Epithelial cell of esophagus (primary cell): ENCODE measurements at regions not wholly inside any gene's neighbourhood (a gene's known extent, or its start where the extent isn't known, plus 50 kb on each side); places are given as distances from the start of the nearest gene placed in this dataset.

Source experiments
- DNase-seq: peaks from one replicate; pipeline ENCODE4 v3.0.0; 2010; ENCODE audit warnings: low read depth
- H3K4me3 ChIP-seq: 2 replicates; pipeline ENCODE4 v1.5.1; 2011; ENCODE audit warnings: mild to moderate bottlenecking, low read length, control low read depth
- TF ChIP-seq, protein P1 (sequence below): IDR thresholded peaks from 2 replicates; pipeline ENCODE4 v1.5.1; 2011; ENCODE audit warnings: low read depth, mild to moderate bottlenecking, low read length, control low read depth, inconsistent platforms; ENCODE audit not compliant: insufficient read depth; ENCODE audit errors: missing control alignments

DNA sequence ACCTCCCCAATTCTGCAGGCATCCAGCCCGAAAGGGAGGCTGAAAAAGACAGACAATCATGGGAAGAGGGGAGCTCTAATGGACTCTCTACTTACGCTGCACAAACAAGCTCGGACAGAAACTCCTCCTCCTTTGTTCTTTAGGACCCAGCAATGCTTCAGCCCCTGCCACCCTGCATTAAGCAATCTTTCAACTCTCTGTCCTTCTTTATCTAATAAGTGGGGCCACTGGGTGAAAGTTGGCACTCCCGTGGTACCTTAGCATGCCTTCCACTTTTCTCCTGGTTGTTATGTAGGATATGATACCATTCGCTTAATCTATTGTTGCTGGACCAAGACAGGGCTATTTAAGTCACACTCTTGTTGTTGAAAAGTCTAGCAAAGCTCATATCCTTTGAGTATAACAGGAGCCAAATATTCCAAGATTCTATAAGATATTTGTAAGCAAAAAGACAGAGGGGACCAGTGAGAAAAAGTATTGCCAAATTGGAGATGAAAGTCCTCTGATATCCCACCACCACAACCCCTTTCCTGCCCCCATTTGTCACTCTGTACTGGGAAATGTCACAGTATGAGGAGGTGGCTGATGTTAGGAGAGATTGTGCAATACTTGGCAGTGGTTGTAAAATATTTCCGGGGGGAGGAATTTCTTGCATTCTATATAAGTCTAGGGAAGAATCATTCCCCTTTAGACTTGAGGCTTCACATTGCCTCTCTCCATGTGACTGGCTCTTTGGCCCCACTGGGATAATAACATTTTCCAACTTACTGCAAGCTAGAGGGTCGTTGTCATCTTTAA lies 137.3 kb upstream of the GJB5 start:
- DNase-seq, result no peak
- TF ChIP-seq, protein P1, sequence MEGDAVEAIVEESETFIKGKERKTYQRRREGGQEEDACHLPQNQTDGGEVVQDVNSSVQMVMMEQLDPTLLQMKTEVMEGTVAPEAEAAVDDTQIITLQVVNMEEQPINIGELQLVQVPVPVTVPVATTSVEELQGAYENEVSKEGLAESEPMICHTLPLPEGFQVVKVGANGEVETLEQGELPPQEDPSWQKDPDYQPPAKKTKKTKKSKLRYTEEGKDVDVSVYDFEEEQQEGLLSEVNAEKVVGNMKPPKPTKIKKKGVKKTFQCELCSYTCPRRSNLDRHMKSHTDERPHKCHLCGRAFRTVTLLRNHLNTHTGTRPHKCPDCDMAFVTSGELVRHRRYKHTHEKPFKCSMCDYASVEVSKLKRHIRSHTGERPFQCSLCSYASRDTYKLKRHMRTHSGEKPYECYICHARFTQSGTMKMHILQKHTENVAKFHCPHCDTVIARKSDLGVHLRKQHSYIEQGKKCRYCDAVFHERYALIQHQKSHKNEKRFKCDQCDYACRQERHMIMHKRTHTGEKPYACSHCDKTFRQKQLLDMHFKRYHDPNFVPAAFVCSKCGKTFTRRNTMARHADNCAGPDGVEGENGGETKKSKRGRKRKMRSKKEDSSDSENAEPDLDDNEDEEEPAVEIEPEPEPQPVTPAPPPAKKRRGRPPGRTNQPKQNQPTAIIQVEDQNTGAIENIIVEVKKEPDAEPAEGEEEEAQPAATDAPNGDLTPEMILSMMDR, result no peak
- H3K4me3 ChIP-seq, result no peak overlapping the region

DNA sequence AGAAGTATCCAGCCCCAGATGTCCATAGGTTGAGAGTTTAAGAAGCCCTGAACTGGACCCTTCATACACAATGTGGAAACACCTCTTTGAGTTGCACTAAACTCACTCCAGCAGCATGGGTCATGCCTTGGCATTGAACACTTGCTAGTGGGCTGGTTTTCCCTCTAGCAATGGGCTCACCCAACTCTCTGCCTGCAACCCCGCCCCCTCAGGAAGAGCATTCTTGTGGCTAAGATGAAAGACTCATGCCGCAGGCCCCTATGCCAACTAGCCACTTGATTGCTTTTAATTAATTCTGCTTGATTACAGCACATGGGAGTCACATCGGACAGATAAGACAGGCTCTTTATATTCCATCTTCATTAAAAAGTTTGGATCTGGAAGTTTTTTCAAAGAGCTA lies 136.5 kb upstream of the GJB5 start:
- no peak overlapping the region for H3K4me3 ChIP-seq
- TF ChIP-seq, protein P1, result no peak
- no peak for DNase-seq

- H3K4me3 ChIP-seq, result no peak overlapping the region
- no peak for DNase-seq
- TF ChIP-seq, protein P1, result no peak
Measured at GRCh38 chr1:34619256-34619655, 135.6 kb upstream of the GJB5 start.

GRCh38 chr1:34621916-34622315 lies 132.9 kb upstream of the GJB5 start:
- H3K4me3 ChIP-seq, result no peak overlapping the region
- TF ChIP-seq, protein P1, result no peak
- no peak for DNase-seq

GRCh38 chr1:34625521-34626015 lies 129.3 kb upstream of the GJB5 start:
- TF ChIP-seq, protein P1, result no peak
- H3K4me3 ChIP-seq, result no peak overlapping the region
- DNase-seq, result no peak

DNA sequence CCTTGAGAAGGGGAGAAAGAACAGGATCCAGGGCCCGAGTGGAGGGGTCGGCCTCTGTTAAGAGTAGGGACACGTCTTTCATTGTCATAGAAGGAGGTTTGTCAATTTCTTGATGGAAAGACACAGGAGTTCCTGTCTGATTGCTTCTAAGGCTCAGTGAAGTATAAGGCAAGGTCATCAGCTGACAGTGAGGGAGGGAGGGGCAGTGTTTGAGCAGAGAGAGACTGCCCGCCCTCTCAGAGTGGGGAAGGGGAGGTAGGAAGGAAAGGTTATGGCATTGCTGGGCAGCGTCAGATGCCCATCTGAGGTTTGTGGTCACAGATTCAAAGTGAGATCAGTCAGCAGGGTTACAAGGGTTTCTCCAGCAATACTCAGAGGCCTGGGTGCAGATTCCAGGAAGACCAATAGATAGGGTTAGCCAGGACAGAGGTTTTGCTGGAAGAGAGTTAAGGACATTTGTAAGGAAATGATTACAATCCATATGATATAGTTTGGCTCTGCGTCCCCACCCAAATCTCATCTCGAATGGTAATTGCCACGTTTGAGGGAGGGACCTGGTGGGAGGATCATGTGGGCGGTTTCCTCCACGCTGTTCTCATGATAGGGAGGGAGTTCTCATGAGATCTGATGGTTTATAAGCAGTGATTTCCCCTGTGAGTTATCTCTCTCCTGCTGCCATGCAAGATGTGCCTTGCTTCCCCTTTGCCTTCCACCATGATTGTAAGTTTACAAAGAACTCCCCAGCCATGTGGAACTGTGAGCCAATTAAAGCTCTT lies 127.2 kb upstream of the GJB5 start:
- no peak for DNase-seq
- no peak overlapping the region for H3K4me3 ChIP-seq
- TF ChIP-seq, protein P1, result no peak
